Spleen (tissue), 7 donors: ENCODE measurements at regions not wholly inside any gene's neighbourhood (a gene's known extent, or its start where the extent isn't known, plus 50 kb on each side); places are given as distances from the start of the nearest gene placed in this dataset.
"Not testable (repeated sequence)": the region's sequence is repeated elsewhere in the genome, so short reads cannot be mapped to it uniquely, and the experiment has no call there.

Experiments used
- CTCF ChIP-seq, 11 experiments: fragments of 200-600 bp in 7 of 11; fragments of 450-650 bp in 4 of 11; sonication (generic) in 4 of 11; IDR thresholded peaks in 8 of 11; conservative IDR thresholded peaks in 3 of 11; 1 replicate in 7 of 11; 2 replicates in 4 of 11; pipeline versions ENCODE4 v1.4.0 to v1.8.0; 2016 to 2021; ENCODE audit warnings: antibody characterized with exemption in 11 of 11, inconsistent platforms in 4 of 11, mild to moderate bottlenecking in 1 of 11
- POLR2A ChIP-seq, 3 donors: fragments of 450-650 bp; IDR thresholded peaks; one replicate each; pipeline ENCODE4 v1.5.1; 2017; ENCODE audit warnings: antibody characterized with exemption in 3 of 3, mild to moderate bottlenecking in 1 of 3
- donor health status: DM: no; HTN: no; CAD: no; lungs with moderate emphysema.
- donor health status: DM: no; HTN: no; CAD: no.
- donor health status: DM: no; HTN: no; CAD: no.

GRCh38 chr3:87813503-87813902, 245.3 kb downstream of the CGGBP1 start:
- TF ChIP-seq CTCF (IDR thresholded peaks at IDR 0.05 in 8 of 11, conservative IDR thresholded peaks at IDR 0.05 in 3 of 11); POLR2A (IDR thresholded peaks at IDR 0.05): not testable (repeated sequence)
